PC-3 (cell line): ENCODE measurements at regions not wholly inside any gene's neighbourhood (a gene's known extent, or its start where the extent isn't known, plus 50 kb on each side); places are given as distances from the start of the nearest gene placed in this dataset.
"Not testable (repeated sequence)": the region's sequence is repeated elsewhere in the genome, so short reads cannot be mapped to it uniquely, and the experiment has no call there.

Source experiments
- ATAC-seq: fragments of 200-7000 bp; cut with Tn5 transposase; 2 replicates; pipeline ENCODE4 v1.9.1; 2020; ENCODE audit warnings: mild to moderate bottlenecking, moderate library complexity
- BruUV-seq: library from RNA; stranded (reverse); fragments of 400-500 nt; replicated peaks from 2 replicates; lab custom pipeline; 2021; lab: Mats Ljungman, UMichigan
- CTCF ChIA-PET: fragments of 300-600 bp; sonication (Branson Sonifier 250); formaldehyde crosslinking; loops from one replicate; lab custom pipeline; 2022; ENCODE audit warnings: antibody characterized with exemption; lab: Charles Lee
- POLR2A ChIA-PET: fragments of 300-600 bp; sonication (Branson Sonifier 250); formaldehyde crosslinking; loops from one replicate; lab custom pipeline; 2022; ENCODE audit warnings: antibody characterized with exemption; ENCODE audit not compliant: unreplicated experiment; lab: Charles Lee
- DNase-seq: peaks from one replicate; pipeline ENCODE4 v3.0.0-alpha.2; 2015
- H2AFZ ChIP-seq: fragments of 300-600 bp; sonication (generic); 2 replicates; pipeline ENCODE4 v1.6.0; 2016; ENCODE audit warnings: antibody characterized with exemption, low read length
- H3F3A ChIP-seq: fragments of 300-600 bp; sonication (generic); one replicate; pipeline ENCODE4 v1.6.0; 2017; ENCODE audit warnings: antibody characterized with exemption, low read length, control low read depth, mild to moderate bottlenecking; ENCODE audit not compliant: unreplicated experiment
- H3K27ac ChIP-seq: fragments of 300-600 bp; sonication (generic); 2 replicates; pipeline ENCODE4 v1.5.1; 2016; ENCODE audit warnings: mild to moderate bottlenecking, low read length
- H3K27me3 ChIP-seq: fragments of 300-600 bp; sonication (generic); 2 replicates; pipeline ENCODE4 v1.6.1; 2016; ENCODE audit warnings: low read length, mixed read lengths
- H3K36me3 ChIP-seq: fragments of 300-600 bp; sonication (generic); 2 replicates; pipeline ENCODE4 v1.6.1; 2016; ENCODE audit warnings: low read depth, mixed run types, low read length, mixed read lengths
- H3K4me1 ChIP-seq: fragments of 300-600 bp; sonication (generic); 2 replicates; pipeline ENCODE4 v1.5.1; 2016; ENCODE audit warnings: low read length; ENCODE audit not compliant: insufficient read depth
- H3K4me2 ChIP-seq: fragments of 300-600 bp; sonication (generic); 2 replicates; pipeline ENCODE4 v1.6.0; 2016; ENCODE audit warnings: low read length
- H3K4me3 ChIP-seq: fragments of 300-600 bp; sonication (generic); 2 replicates; pipeline ENCODE4 v1.5.1; 2016; ENCODE audit warnings: mild to moderate bottlenecking, low read length, mixed read lengths
- H3K79me2 ChIP-seq: fragments of 300-600 bp; sonication (generic); 2 replicates; pipeline ENCODE4 v1.6.1; 2017; ENCODE audit warnings: low read length, mixed read lengths
- H3K9ac ChIP-seq: fragments of 300-600 bp; sonication (generic); 2 replicates; pipeline ENCODE4 v1.6.0; 2016; ENCODE audit warnings: mild to moderate bottlenecking, low read length
- H3K9me2 ChIP-seq: fragments of 300-600 bp; sonication (generic); replicated peaks from 2 replicates; pipeline ENCODE4 v1.6.1; 2016; ENCODE audit warnings: mixed run types, low read length, mixed read lengths
- H3K9me3 ChIP-seq: fragments of 300-600 bp; sonication (generic); 2 replicates; pipeline ENCODE4 v1.6.1; 2016; ENCODE audit warnings: low read length, mixed read lengths
- H4K20me1 ChIP-seq: fragments of 300-600 bp; sonication (generic); 2 replicates; pipeline ENCODE4 v1.6.1; 2016; ENCODE audit warnings: low read length, mixed read lengths
- EZH2 ChIP-seq: fragments of 300-600 bp; sonication (generic); IDR thresholded peaks from one replicate; pipeline ENCODE4 v1.6.1; 2017; ENCODE audit warnings: antibody characterized with exemption, mild to moderate bottlenecking, low read length; ENCODE audit not compliant: unreplicated experiment
- EZH2phosphoT487 ChIP-seq: fragments of 300-600 bp; sonication (generic); IDR thresholded peaks from 2 replicates; pipeline ENCODE4 v1.6.1; 2018; ENCODE audit warnings: mild to moderate bottlenecking, antibody characterized with exemption, low read length, borderline replicate concordance
- intact Hi-C: fragments of 100-400 bp; cut with micrococcal nuclease; formaldehyde crosslinking; loops from 2 replicates; pipeline ENCODE4 v1.9.0; 2023
- TF ChIP-seq, protein P1 (sequence below): fragments of 300-600 bp; sonication (generic); conservative IDR thresholded peaks from 2 replicates; pipeline ENCODE4 v1.5.1; 2017; ENCODE audit warnings: antibody characterized with exemption, low read depth, mild to moderate bottlenecking, low read length

DNA sequence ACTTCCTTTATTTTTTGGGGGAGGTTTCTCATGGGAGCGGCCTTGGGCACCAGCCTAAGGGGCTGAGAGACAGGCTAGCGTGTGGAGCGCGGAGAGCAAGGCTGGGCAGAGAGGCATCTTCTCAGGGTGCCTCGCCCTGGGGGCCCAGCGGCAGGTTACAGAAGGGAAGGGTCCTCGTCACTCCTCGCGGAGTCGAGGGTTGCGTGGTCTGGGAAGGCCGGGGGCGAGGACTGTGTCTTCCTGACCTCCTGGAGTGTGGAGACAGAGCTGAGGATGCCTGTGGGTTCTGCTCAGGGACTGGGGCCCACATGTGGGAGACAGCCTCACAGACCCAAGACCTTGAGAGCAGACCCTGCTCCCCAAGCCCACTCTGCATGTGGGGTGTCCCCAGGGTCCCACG, 79.6 kb upstream of the LRPAP1 start:
- intact Hi-C loops: no loop called here
- CTCF ChIA-PET: no interaction called here

DNA sequence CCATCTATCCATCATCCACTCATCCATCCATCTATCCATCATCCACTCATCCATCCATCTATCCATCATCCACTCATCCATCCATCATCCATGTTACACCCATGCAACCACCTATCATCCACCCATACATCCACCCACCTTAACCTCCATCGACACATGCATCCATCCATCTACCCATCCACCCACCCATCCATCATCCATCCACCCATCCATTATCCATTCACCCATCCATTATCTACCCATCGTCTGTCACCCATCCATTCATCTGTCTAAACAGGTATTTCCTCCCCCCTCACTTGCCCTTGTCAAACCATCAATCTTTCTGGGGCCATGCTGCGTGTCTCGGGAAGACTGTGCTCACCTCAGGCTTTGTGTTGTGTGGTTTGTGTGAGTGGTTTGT, 78.6 kb upstream of the LRPAP1 start:
- ATAC-seq, H3K4me3 ChIP-seq, H3K9me3 ChIP-seq, BruUV-seq, intact Hi-C loops, H4K20me1 ChIP-seq, H3K27me3 ChIP-seq, H3K9ac ChIP-seq, H2AFZ ChIP-seq, DNase-seq, H3K27ac ChIP-seq, CTCF ChIA-PET, H3K36me3 ChIP-seq, H3K4me2 ChIP-seq, H3F3A ChIP-seq, H3K4me1 ChIP-seq, H3K9me2 ChIP-seq, H3K79me2 ChIP-seq, POLR2A ChIA-PET: not testable (repeated sequence)

More for the DNA sequence above, 79.6 kb upstream of the LRPAP1 start:
- Histone ChIP-seq H3K4me2 (no peak overlapping the region), H3K27ac (no peak overlapping the region), H3F3A (no peaks in the 10 kb centered on the region), H3K79me2 (no peaks in the 10 kb centered on the region), H3K9me2 (no peaks in the 10 kb centered on the region), H3K36me3 (no peaks in the 10 kb centered on the region), H3K4me1 (no peaks in the 10 kb centered on the region), H3K27me3 (no peaks in the 10 kb centered on the region), H3K4me3 (no peak overlapping the region), H3K9ac (no peak overlapping the region), H4K20me1 (no peaks in the 10 kb centered on the region), H2AFZ (no peak overlapping the region), H3K9me3 (no peaks in the 10 kb centered on the region)
- TF ChIP-seq EZH2phosphoT487 (no peak), EZH2 (no peak)
- TF ChIP-seq, protein P1, sequence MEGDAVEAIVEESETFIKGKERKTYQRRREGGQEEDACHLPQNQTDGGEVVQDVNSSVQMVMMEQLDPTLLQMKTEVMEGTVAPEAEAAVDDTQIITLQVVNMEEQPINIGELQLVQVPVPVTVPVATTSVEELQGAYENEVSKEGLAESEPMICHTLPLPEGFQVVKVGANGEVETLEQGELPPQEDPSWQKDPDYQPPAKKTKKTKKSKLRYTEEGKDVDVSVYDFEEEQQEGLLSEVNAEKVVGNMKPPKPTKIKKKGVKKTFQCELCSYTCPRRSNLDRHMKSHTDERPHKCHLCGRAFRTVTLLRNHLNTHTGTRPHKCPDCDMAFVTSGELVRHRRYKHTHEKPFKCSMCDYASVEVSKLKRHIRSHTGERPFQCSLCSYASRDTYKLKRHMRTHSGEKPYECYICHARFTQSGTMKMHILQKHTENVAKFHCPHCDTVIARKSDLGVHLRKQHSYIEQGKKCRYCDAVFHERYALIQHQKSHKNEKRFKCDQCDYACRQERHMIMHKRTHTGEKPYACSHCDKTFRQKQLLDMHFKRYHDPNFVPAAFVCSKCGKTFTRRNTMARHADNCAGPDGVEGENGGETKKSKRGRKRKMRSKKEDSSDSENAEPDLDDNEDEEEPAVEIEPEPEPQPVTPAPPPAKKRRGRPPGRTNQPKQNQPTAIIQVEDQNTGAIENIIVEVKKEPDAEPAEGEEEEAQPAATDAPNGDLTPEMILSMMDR: no peak
- DNase-seq (no peak), ATAC-seq (no peak)
- POLR2A ChIA-PET: no interaction called here
- no TSS peak for BruUV-seq

DNA sequence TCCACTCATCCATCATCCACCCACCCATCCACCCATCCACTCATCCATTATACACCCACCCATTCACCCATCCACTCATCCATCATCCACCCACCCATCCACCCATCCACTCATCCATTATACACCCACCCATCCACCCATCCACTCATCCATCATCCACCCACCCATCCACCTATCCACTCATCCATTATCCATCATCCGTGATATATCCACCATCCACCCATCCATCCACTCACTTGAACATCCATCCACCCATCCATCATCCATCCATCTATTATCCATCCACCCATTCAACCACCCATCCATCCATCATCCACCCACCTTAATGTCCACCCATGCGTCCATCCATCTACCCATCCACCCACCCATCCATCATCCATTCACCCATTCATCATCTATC, 77.7 kb upstream of the LRPAP1 start:
- H4K20me1 ChIP-seq, H3K4me1 ChIP-seq, BruUV-seq, H3K4me3 ChIP-seq, H3K9me2 ChIP-seq, H3K4me2 ChIP-seq, POLR2A ChIA-PET, H3K79me2 ChIP-seq, H3K27ac ChIP-seq, H3K9me3 ChIP-seq, CTCF ChIA-PET, H3K36me3 ChIP-seq, intact Hi-C loops, ATAC-seq, H2AFZ ChIP-seq, H3K9ac ChIP-seq, H3F3A ChIP-seq, H3K27me3 ChIP-seq, DNase-seq: not testable (repeated sequence)
